IMR-90 (cell line): ENCODE measurements at regions not wholly inside any gene's neighbourhood (a gene's known extent, or its start where the extent isn't known, plus 50 kb on each side); places are given as distances from the start of the nearest gene placed in this dataset.

ENCODE experiments used
- ATAC-seq: fragments of 200-7000 bp; cut with Tn5 transposase; 2 replicates; pipeline ENCODE4 v1.9.1; 2020; ENCODE audit warnings: low read depth, mild to moderate bottlenecking, moderate library complexity
- BruUV-seq: library from RNA; stranded (reverse); fragments of 400-500 nt; replicated peaks from 2 replicates; lab custom pipeline; 2021; lab: Mats Ljungman, UMichigan
- CTCF ChIA-PET: fragments of 300-600 bp; formaldehyde crosslinking; extraction: SDS; loops from one replicate; lab custom pipeline; 2021; ENCODE audit warnings: antibody characterized with exemption; lab: Yijun Ruan, JAX
- POLR2A ChIA-PET: fragments of 300-600 bp; sonication (Branson Sonifier 250); formaldehyde crosslinking; loops from one replicate; lab custom pipeline; 2022; ENCODE audit warnings: antibody characterized with exemption; ENCODE audit not compliant: unreplicated experiment; lab: Charles Lee
- DNase-seq: peaks from one replicate; pipeline ENCODE4 v3.0.0; 2013
- H2AFZ ChIP-seq: replicated peaks from 2 replicates; pipeline ENCODE3; 2013; ENCODE audit warnings: low read length, mild to moderate bottlenecking; ENCODE audit not compliant: poor library complexity
- H2AK5ac ChIP-seq: 2 replicates; pipeline ENCODE4 v1.6.1; 2013; ENCODE audit warnings: low read depth, low read length, inconsistent platforms
- H2AK9ac ChIP-seq: replicated peaks from 2 replicates; pipeline ENCODE3; 2013; ENCODE audit warnings: mild to moderate bottlenecking, low read depth, low read length, moderate library complexity; ENCODE audit not compliant: poor library complexity
- H2BK120ac ChIP-seq: 2 replicates; pipeline ENCODE4 v1.6.1; 2013; ENCODE audit warnings: low read depth, low read length, inconsistent platforms
- H2BK15ac ChIP-seq: 3 replicates; pipeline ENCODE4 v1.6.1; 2013; ENCODE audit warnings: low read depth, low read length, inconsistent platforms
- H2BK20ac ChIP-seq: 2 replicates; pipeline ENCODE4 v1.6.1; 2013; ENCODE audit warnings: low read depth, mild to moderate bottlenecking, inconsistent platforms, low read length, moderate library complexity
- H2BK5ac ChIP-seq: 2 replicates; pipeline ENCODE4 v1.6.1; 2013; ENCODE audit warnings: mild to moderate bottlenecking, low read depth, low read length, inconsistent platforms; ENCODE audit not compliant: poor library complexity, severe bottlenecking
- H3K14ac ChIP-seq: replicated peaks from 2 replicates; pipeline ENCODE4 v1.6.1; 2013; ENCODE audit warnings: low read depth, low read length, inconsistent platforms
- H3K18ac ChIP-seq: 2 replicates; pipeline ENCODE4 v1.6.1; 2013; ENCODE audit warnings: low read depth, low read length, control low read depth
- H3K23ac ChIP-seq: 2 replicates; pipeline ENCODE4 v1.6.1; 2013; ENCODE audit warnings: low read depth, low read length, inconsistent platforms
- H3K27ac ChIP-seq: 2 replicates; pipeline ENCODE4 v1.5.1; 2013; ENCODE audit warnings: mild to moderate bottlenecking, control low read depth, low read length; ENCODE audit not compliant: insufficient read depth
- H3K27me3 ChIP-seq: 2 replicates; pipeline ENCODE4 v1.6.1; 2013; ENCODE audit warnings: low read length; ENCODE audit not compliant: control insufficient read depth, insufficient read depth
- H3K36me3 ChIP-seq: 2 replicates; pipeline ENCODE4 v1.6.1; 2013; ENCODE audit warnings: low read length, mixed read lengths; ENCODE audit not compliant: control insufficient read depth, insufficient read depth
- H3K4ac ChIP-seq: 2 replicates; pipeline ENCODE4 v1.6.1; 2013; ENCODE audit warnings: low read depth, low read length, inconsistent platforms
- H3K4me1 ChIP-seq: 2 replicates; pipeline ENCODE4 v1.6.1; 2013; ENCODE audit warnings: low read length, mixed read lengths; ENCODE audit not compliant: control insufficient read depth, insufficient read depth
- H3K4me2 ChIP-seq: 2 replicates; pipeline ENCODE4 v1.6.1; 2013; ENCODE audit warnings: low read depth, mild to moderate bottlenecking, control low read depth, low read length, moderate library complexity
- H3K4me3 ChIP-seq: 2 replicates; pipeline ENCODE4 v1.5.1; 2013; ENCODE audit warnings: low read depth, mild to moderate bottlenecking, control low read depth, low read length, moderate library complexity; ENCODE audit not compliant: insufficient read depth
- H3K56ac ChIP-seq: 2 replicates; pipeline ENCODE4 v1.6.1; 2013; ENCODE audit warnings: low read length, inconsistent platforms; ENCODE audit not compliant: insufficient read depth; ENCODE audit errors: extremely low read depth
- H3K79me1 ChIP-seq, 2 experiments: 2 replicates each; pipeline ENCODE4 v1.6.1; 2013; ENCODE audit warnings: low read length in 2 of 2, inconsistent platforms in 1 of 2, low read depth in 1 of 2
- H3K9ac ChIP-seq: 2 replicates; pipeline ENCODE4 v1.6.1; 2013; ENCODE audit warnings: low read depth, low read length, control low read depth
- H3K9me1 ChIP-seq: 2 replicates; pipeline ENCODE4 v1.6.1; 2013; ENCODE audit warnings: low read length, inconsistent platforms; ENCODE audit not compliant: insufficient read depth
- H3K9me3 ChIP-seq: 2 replicates; pipeline ENCODE4 v1.6.1; 2013; ENCODE audit warnings: low read length; ENCODE audit not compliant: control insufficient read depth, insufficient read depth
- H4K20me1 ChIP-seq: 2 replicates; pipeline ENCODE4 v1.6.1; 2013; ENCODE audit warnings: low read length, inconsistent platforms; ENCODE audit not compliant: insufficient read depth
- H4K5ac ChIP-seq: 2 replicates; pipeline ENCODE4 v1.6.1; 2013; ENCODE audit warnings: mild to moderate bottlenecking, low read depth, low read length, control low read depth
- H4K8ac ChIP-seq, 2 experiments: 2 replicates each; pipeline ENCODE4 v1.6.1; 2013; ENCODE audit warnings: low read depth in 2 of 2, low read length in 2 of 2, control low read depth in 1 of 2, inconsistent platforms in 1 of 2
- H4K91ac ChIP-seq: 2 replicates; pipeline ENCODE4 v1.6.1; 2013; ENCODE audit warnings: low read depth, low read length, inconsistent platforms; ENCODE audit not compliant: insufficient read depth
- BHLHE40 ChIP-seq: fragments of 150-350 bp; IDR thresholded peaks from 2 replicates; pipeline ENCODE4 v1.6.1; 2016; ENCODE audit warnings: mild to moderate bottlenecking, low read depth, low read length
- CEBPB ChIP-seq: IDR thresholded peaks from 2 replicates; pipeline ENCODE4 v1.6.1; 2012; ENCODE audit warnings: low read depth, low read length, improper control_type of control experiment
- CHD1 ChIP-seq: IDR thresholded peaks from 2 replicates; pipeline ENCODE4 v1.6.1; 2012; ENCODE audit warnings: low read depth, low read length, improper control_type of control experiment
- CTCF ChIP-seq: conservative IDR thresholded peaks from 2 replicates; pipeline ENCODE4 v1.5.1; 2012; ENCODE audit warnings: mild to moderate bottlenecking, low read depth, low read length, improper control_type of control experiment
- ELK1 ChIP-seq: fragments of 150-350 bp; IDR thresholded peaks from 2 replicates; pipeline ENCODE4 v1.6.1; 2016; ENCODE audit warnings: low read depth, mild to moderate bottlenecking, low read length, moderate library complexity, borderline replicate concordance
- FOS ChIP-seq: fragments of 150-350 bp; IDR thresholded peaks from 2 replicates; pipeline ENCODE4 v1.6.1; 2016; ENCODE audit warnings: low read depth, low read length
- MAFK ChIP-seq: IDR thresholded peaks from 2 replicates; pipeline ENCODE4 v1.6.1; 2012; ENCODE audit warnings: low read depth, low read length, improper control_type of control experiment
- MAZ ChIP-seq: IDR thresholded peaks from 2 replicates; pipeline ENCODE4 v1.6.1; 2012; ENCODE audit warnings: low read depth, mild to moderate bottlenecking, low read length, improper control_type of control experiment, moderate library complexity, borderline replicate concordance
- MXI1 ChIP-seq: IDR thresholded peaks from 2 replicates; pipeline ENCODE4 v1.6.1; 2012; ENCODE audit warnings: low read depth, mild to moderate bottlenecking, low read length, moderate library complexity, borderline replicate concordance
- NFE2L2 ChIP-seq: fragments of 150-350 bp; IDR thresholded peaks from 2 replicates; pipeline ENCODE4 v1.6.1; 2016; ENCODE audit warnings: low read depth, mild to moderate bottlenecking, low read length
- POLR2A ChIP-seq: IDR thresholded peaks from 2 replicates; pipeline ENCODE4 v1.6.1; 2012; ENCODE audit warnings: mild to moderate bottlenecking, low read depth, low read length
- RAD21 ChIP-seq: IDR thresholded peaks from 2 replicates; pipeline ENCODE4 v1.6.1; 2012; ENCODE audit warnings: low read length, improper control_type of control experiment
- RCOR1 ChIP-seq: IDR thresholded peaks from 2 replicates; pipeline ENCODE4 v1.6.1; 2012; ENCODE audit warnings: mild to moderate bottlenecking, low read length, improper control_type of control experiment; ENCODE audit not compliant: insufficient replicate concordance
- RFX5 ChIP-seq: IDR thresholded peaks from 2 replicates; pipeline ENCODE4 v1.8.0; 2012; ENCODE audit warnings: low read depth, mild to moderate bottlenecking, low read length, moderate library complexity
- SMC3 ChIP-seq: fragments of 150-350 bp; IDR thresholded peaks from 2 replicates; pipeline ENCODE4 v1.6.1; 2016; ENCODE audit warnings: low read depth, mild to moderate bottlenecking, antibody characterized with exemption, low read length, moderate library complexity
- USF2 ChIP-seq: fragments of 150-350 bp; IDR thresholded peaks from 2 replicates; pipeline ENCODE4 v1.6.1; 2017; ENCODE audit warnings: mild to moderate bottlenecking, antibody characterized with exemption, low read length, low read depth
- dilution Hi-C: fragments of 300-500 bp; cut with HindIII; formaldehyde crosslinking; loops from one replicate; pipeline ENCODE4 v1.14.3; 2018; ENCODE audit warnings: low sequenced_read_pairs; ENCODE audit not compliant: unreplicated experiment
- in situ Hi-C: fragments of 300-500 bp; cut with MboI; formaldehyde crosslinking; loops from 3 replicates; pipeline ENCODE4 v1.14.3; 2019; ENCODE audit warnings: low sequenced_read_pairs, inconsistent platforms, mixed read lengths
- intact Hi-C: fragments of 100-400 bp; cut with micrococcal nuclease; formaldehyde crosslinking; loops from 2 replicates; pipeline ENCODE4 v1.10.0; 2022

GRCh38 chr4:164224871-164225270, 529.1 kb upstream of the SMIM31 start:
- in situ Hi-C loops (no loop called here), intact Hi-C loops (no loop called here), dilution Hi-C loops (no loop called here)
- H3K18ac ChIP-seq = no peak overlapping the region
- no peak overlapping the region for H3K9ac ChIP-seq
- no peak overlapping the region for H2BK120ac ChIP-seq
- no peak overlapping the region for H4K91ac ChIP-seq
- no peak overlapping the region for H3K56ac ChIP-seq
- H3K9me1 ChIP-seq = no peaks in the 10 kb centered on the region
- H3K4ac ChIP-seq = no peak overlapping the region
- H3K36me3 ChIP-seq = no peaks in the 10 kb centered on the region
- no peaks in the 10 kb centered on the region for H4K20me1 ChIP-seq
- no peak overlapping the region for H2AFZ ChIP-seq
- H4K8ac ChIP-seq = no peak overlapping the region
- DNase-seq (no peak), ATAC-seq (no peak)
- no peak overlapping the region for H2BK15ac ChIP-seq
- no peak overlapping the region for H2AK9ac ChIP-seq
- no peak overlapping the region for H3K27ac ChIP-seq
- no peak overlapping the region for H4K5ac ChIP-seq
- ChIA-PET CTCF (no interaction called here), POLR2A (no interaction called here)
- H3K79me1 ChIP-seq = no peaks in the 10 kb centered on the region
- H3K4me2 ChIP-seq = no peak overlapping the region
- H3K9me3 ChIP-seq = no peaks in the 10 kb centered on the region; the same call in 1 of the 2 replicates
- H3K27me3 ChIP-seq = no peaks in the 10 kb centered on the region
- no TSS peak for BruUV-seq
- no peaks in the 10 kb centered on the region for H3K4me1 ChIP-seq
- H3K4me3 ChIP-seq = no peak overlapping the region
- no peak overlapping the region for H2BK5ac ChIP-seq
- no peak overlapping the region for H3K14ac ChIP-seq
- no peak overlapping the region for H2AK5ac ChIP-seq
- TF ChIP-seq MAZ (no peak), BHLHE40 (no peak), RAD21 (no peak), NFE2L2 (no peak), FOS (no peak), USF2 (no peak), RFX5 (no peak), SMC3 (no peak), ELK1 (no peak), CHD1 (no peak), MXI1 (no peak), POLR2A (no peak), RCOR1 (no peak), MAFK (no peak), CEBPB (no peak), CTCF (no peak)
- H2BK20ac ChIP-seq = no peak overlapping the region
- H3K23ac ChIP-seq = no peak overlapping the region
